ENCODE measurements at regions not wholly inside any gene's neighbourhood (a gene's known extent, or its start where the extent isn't known, plus 50 kb on each side); places are given as distances from the start of the nearest gene placed in this dataset.

- Histone ChIP-seq H3K4me3 (ENCODE audit: low read depth, low read length) (no peak overlapping the region), H3K79me2 (ENCODE audit: control insufficient read depth, insufficient read depth, low read length, poor library complexity) (no peaks in the 10 kb centered on the region), H3K4me1 (ENCODE audit: control insufficient read depth in 1 of 2, insufficient read depth in 2 of 2, low read length in 2 of 2) (no peaks in the 10 kb centered on the region), H3K27ac (ENCODE audit: low read depth, low read length) (no peak overlapping the region), H3K18ac (ENCODE audit: low read length) (no peak overlapping the region), H4K8ac (ENCODE audit: low read depth, low read length) (no peak overlapping the region), H3K9ac (ENCODE audit: low read length) (no peak overlapping the region), H3K23ac (ENCODE audit: low read length) (no peak overlapping the region), H2BK120ac (ENCODE audit: insufficient read depth, low read length, poor library complexity) (no peak overlapping the region), H3K14ac (ENCODE audit: low read length) (no peak overlapping the region), H4K91ac (ENCODE audit: low read depth, low read length) (no peak overlapping the region), H3K79me1 (ENCODE audit: low read length) (peaks cover 2% of the 10 kb centered on the region), H4K12ac (ENCODE audit: low read depth, low read length) (no peak overlapping the region), H3K27me3 (ENCODE audit: insufficient read depth, low read length) (no peaks in the 10 kb centered on the region), H2AK5ac (ENCODE audit: low read length) (no peak overlapping the region), H3K4ac (ENCODE audit: low read depth, low read length) (no peak overlapping the region), H2AFZ (ENCODE audit: insufficient read depth, low read length, poor library complexity) (no peak overlapping the region), H3K36me3 (ENCODE audit: control insufficient read depth in 1 of 2, insufficient read depth in 2 of 2, low read length in 2 of 2) (peaks cover 0 to 1% of the 10 kb centered on the region in 2 experiments), H3K4me2 (ENCODE audit: low read length) (no peak overlapping the region), H2BK5ac (ENCODE audit: low read depth, low read length, poor library complexity) (no peak overlapping the region), H2BK12ac (ENCODE audit: low read length) (no peak overlapping the region), H3K9me3 (ENCODE audit: insufficient read depth, low read depth, low read length) (no peaks in the 10 kb centered on the region)
- WGBS (ENCODE audit: extremely low coverage, insufficient coverage, insufficient read length) = no CpG with 5 or more reads among the region's 1 CpG
- no peak for DNase-seq
Observed at GRCh38 chr6:56407883-56408410, 160.6 kb upstream of the COL21A1 start.

GRCh38 chr6:56406276-56407269 is 159.2 kb upstream of the COL21A1 start:
- Histone ChIP-seq H3K4ac (ENCODE audit: low read depth, low read length) (no peak overlapping the region), H2BK120ac (ENCODE audit: insufficient read depth, low read length, poor library complexity) (no peak overlapping the region), H3K9me3 (ENCODE audit: insufficient read depth, low read depth, low read length) (no peaks in the 10 kb centered on the region), H2AFZ (ENCODE audit: insufficient read depth, low read length, poor library complexity) (no peak overlapping the region), H3K14ac (ENCODE audit: low read length) (no peak overlapping the region), H3K9ac (ENCODE audit: low read length) (no peak overlapping the region), H4K8ac (ENCODE audit: low read depth, low read length) (no peak overlapping the region), H2BK12ac (ENCODE audit: low read length) (no peak overlapping the region), H3K79me2 (ENCODE audit: control insufficient read depth, insufficient read depth, low read length, poor library complexity) (no peaks in the 10 kb centered on the region), H2AK5ac (ENCODE audit: low read length) (no peak overlapping the region), H3K36me3 (ENCODE audit: control insufficient read depth in 1 of 2, insufficient read depth in 2 of 2, low read length in 2 of 2) (peaks cover 0 to 1% of the 10 kb centered on the region in 2 experiments), H3K4me3 (ENCODE audit: low read depth, low read length) (no peak overlapping the region), H3K4me1 (ENCODE audit: control insufficient read depth in 1 of 2, insufficient read depth in 2 of 2, low read length in 2 of 2) (no peaks in the 10 kb centered on the region), H3K27me3 (ENCODE audit: insufficient read depth, low read length) (no peaks in the 10 kb centered on the region), H3K79me1 (ENCODE audit: low read length) (peaks cover 2% of the 10 kb centered on the region), H4K91ac (ENCODE audit: low read depth, low read length) (no peak overlapping the region), H3K18ac (ENCODE audit: low read length) (no peak overlapping the region), H3K27ac (ENCODE audit: low read depth, low read length) (no peak overlapping the region), H3K23ac (ENCODE audit: low read length) (no peak overlapping the region), H2BK5ac (ENCODE audit: low read depth, low read length, poor library complexity) (no peak overlapping the region), H4K12ac (ENCODE audit: low read depth, low read length) (no peak overlapping the region), H3K4me2 (ENCODE audit: low read length) (no peak overlapping the region)
- no peak for DNase-seq
- no CpG with 5 or more reads among the region's 3 CpGs for WGBS (ENCODE audit: extremely low coverage, insufficient coverage, insufficient read length)

GRCh38 chr6:56404599-56404998 is 157.2 kb upstream of the COL21A1 start:
- peaks cover 0 to 4% of the 10 kb centered on the region in 2 experiments for H3K4me1 ChIP-seq (ENCODE audit: control insufficient read depth in 1 of 2, insufficient read depth in 2 of 2, low read length in 2 of 2)
- H3K79me2 ChIP-seq (ENCODE audit: control insufficient read depth, insufficient read depth, low read length, poor library complexity) = no peaks in the 10 kb centered on the region
- no peak overlapping the region for H3K14ac ChIP-seq (ENCODE audit: low read length)
- H3K4ac ChIP-seq (ENCODE audit: low read depth, low read length) = no peak overlapping the region
- H3K4me2 ChIP-seq (ENCODE audit: low read length) = no peak overlapping the region
- H3K27ac ChIP-seq (ENCODE audit: low read depth, low read length) = no peak overlapping the region
- DNase-seq = no peak
- no peak overlapping the region for H2BK120ac ChIP-seq (ENCODE audit: insufficient read depth, low read length, poor library complexity)
- H3K27me3 ChIP-seq (ENCODE audit: insufficient read depth, low read length) = no peaks in the 10 kb centered on the region
- H3K36me3 ChIP-seq (ENCODE audit: control insufficient read depth in 1 of 2, insufficient read depth in 2 of 2, low read length in 2 of 2) = peaks cover 0 to 1% of the 10 kb centered on the region in 2 experiments
- H4K8ac ChIP-seq (ENCODE audit: low read depth, low read length) = no peak overlapping the region
- no peak overlapping the region for H4K91ac ChIP-seq (ENCODE audit: low read depth, low read length)
- no peak overlapping the region for H2AK5ac ChIP-seq (ENCODE audit: low read length)
- H3K79me1 ChIP-seq (ENCODE audit: low read length) = peaks cover 2% of the 10 kb centered on the region
- H2BK12ac ChIP-seq (ENCODE audit: low read length) = no peak overlapping the region
- no peak overlapping the region for H2AFZ ChIP-seq (ENCODE audit: insufficient read depth, low read length, poor library complexity)
- no peak overlapping the region for H3K18ac ChIP-seq (ENCODE audit: low read length)
- no CpG with 5 or more reads among the region's 2 CpGs for WGBS (ENCODE audit: extremely low coverage, insufficient coverage, insufficient read length)
- H3K9ac ChIP-seq (ENCODE audit: low read length) = no peak overlapping the region
- H4K12ac ChIP-seq (ENCODE audit: low read depth, low read length) = no peak overlapping the region
- no peaks in the 10 kb centered on the region for H3K9me3 ChIP-seq (ENCODE audit: insufficient read depth, low read depth, low read length)
- H2BK5ac ChIP-seq (ENCODE audit: low read depth, low read length, poor library complexity) = no peak overlapping the region
- H3K4me3 ChIP-seq (ENCODE audit: low read depth, low read length) = no peak overlapping the region
- no peak overlapping the region for H3K23ac ChIP-seq (ENCODE audit: low read length)

- H3K18ac ChIP-seq (ENCODE audit: low read length) = no peak overlapping the region
- no peak for DNase-seq
- peaks cover 2% of the 10 kb centered on the region for H3K79me1 ChIP-seq (ENCODE audit: low read length)
- H4K91ac ChIP-seq (ENCODE audit: low read depth, low read length) = no peak overlapping the region
- H3K36me3 ChIP-seq (ENCODE audit: control insufficient read depth in 1 of 2, insufficient read depth in 2 of 2, low read length in 2 of 2) = peaks cover 0 to 1% of the 10 kb centered on the region in 2 experiments
- H3K4me2 ChIP-seq (ENCODE audit: low read length) = no peak overlapping the region
- no peak overlapping the region for H3K27ac ChIP-seq (ENCODE audit: low read depth, low read length)
- no peak overlapping the region for H2AK5ac ChIP-seq (ENCODE audit: low read length)
- no peak overlapping the region for H3K23ac ChIP-seq (ENCODE audit: low read length)
- WGBS (ENCODE audit: extremely low coverage, insufficient coverage, insufficient read length) = no CpG with 5 or more reads among the region's 2 CpGs
- no peak overlapping the region for H4K12ac ChIP-seq (ENCODE audit: low read depth, low read length)
- H3K4ac ChIP-seq (ENCODE audit: low read depth, low read length) = no peak overlapping the region
- H3K14ac ChIP-seq (ENCODE audit: low read length) = no peak overlapping the region
- no peak overlapping the region for H2BK5ac ChIP-seq (ENCODE audit: low read depth, low read length, poor library complexity)
- no peak overlapping the region for H3K9ac ChIP-seq (ENCODE audit: low read length)
- H4K8ac ChIP-seq (ENCODE audit: low read depth, low read length) = no peak overlapping the region
- H2BK12ac ChIP-seq (ENCODE audit: low read length) = no peak overlapping the region
- no peaks in the 10 kb centered on the region for H3K9me3 ChIP-seq (ENCODE audit: insufficient read depth, low read depth, low read length)
- no peaks in the 10 kb centered on the region for H3K27me3 ChIP-seq (ENCODE audit: insufficient read depth, low read length)
- H3K79me2 ChIP-seq (ENCODE audit: control insufficient read depth, insufficient read depth, low read length, poor library complexity) = no peaks in the 10 kb centered on the region
- no peak overlapping the region for H3K4me3 ChIP-seq (ENCODE audit: low read depth, low read length)
- H2AFZ ChIP-seq (ENCODE audit: insufficient read depth, low read length, poor library complexity) = no peak overlapping the region
- H2BK120ac ChIP-seq (ENCODE audit: insufficient read depth, low read length, poor library complexity) = no peak overlapping the region
- H3K4me1 ChIP-seq (ENCODE audit: control insufficient read depth in 1 of 2, insufficient read depth in 2 of 2, low read length in 2 of 2) = peaks cover 0 to 6% of the 10 kb centered on the region in 2 experiments
Observed at GRCh38 chr6:56403745-56404144, 156.4 kb upstream of the COL21A1 start.
